Posterior vena cava (tissue), 2 donors: ENCODE measurements at regions not wholly inside any gene's neighbourhood (a gene's known extent, or its start where the extent isn't known, plus 50 kb on each side); places are given as distances from the start of the nearest gene placed in this dataset.
"Not testable (repeated sequence)": the region's sequence is repeated elsewhere in the genome, so short reads cannot be mapped to it uniquely, and the experiment has no call there.

ENCODE experiments used
- DNase-seq: peaks from one replicate; pipeline ENCODE4 v3.0.0-alpha.2; 2020; ENCODE audit warnings: low spot score
- intact Hi-C, 2 donors: fragments of 100-400 bp; cut with DNase I; formaldehyde crosslinking; loops; one replicate each; pipeline versions ENCODE4 v1.14.1 to v1.14.2; 2022 to 2023
- donor health status: DM: yes; HTN: yes; CAD: no.
- donor health status: DM: yes; HTN: yes; CAD: no.

DNA sequence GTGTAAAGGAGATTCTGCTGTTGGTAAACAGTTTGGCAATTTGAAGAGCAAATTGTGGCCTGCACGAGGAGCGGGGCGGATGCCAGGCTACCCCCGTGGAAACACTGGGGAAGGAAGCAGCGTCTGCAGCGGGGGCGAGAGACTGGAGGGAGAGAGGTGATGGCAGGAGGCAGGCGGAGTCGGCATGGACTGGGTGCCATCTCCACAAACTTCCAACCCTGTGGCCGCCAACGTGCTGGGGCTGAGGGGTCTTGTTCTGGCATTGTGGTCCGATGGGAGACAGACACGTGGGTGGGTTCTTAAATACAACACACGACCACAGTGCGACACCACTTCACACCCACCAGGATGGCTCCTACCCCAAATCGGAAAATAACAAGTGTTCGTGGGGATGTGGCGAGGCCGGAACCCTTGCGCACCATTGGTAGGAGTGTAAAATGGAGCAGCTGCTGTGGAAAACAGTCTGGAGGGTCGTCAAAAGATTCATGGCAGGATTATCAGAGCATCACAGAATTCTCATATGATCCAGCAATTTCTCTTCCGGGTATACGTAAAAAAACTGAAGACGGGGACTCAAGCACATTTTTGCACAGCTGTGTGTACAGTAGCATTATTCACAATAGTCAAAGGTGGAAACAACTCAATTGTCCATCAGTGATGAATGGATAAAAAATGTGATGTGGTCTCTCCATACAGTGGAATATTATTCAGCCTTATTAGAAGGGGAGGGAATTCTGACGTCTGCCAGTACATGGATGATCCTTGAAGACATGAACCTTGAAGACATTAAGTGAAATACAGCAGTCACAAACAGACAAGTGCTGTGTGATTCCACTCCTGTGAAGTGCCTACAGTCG, 82.4 kb upstream of the HPCAL1 start:
- intact Hi-C loops = no loop called here
- DNase-seq = peak; percentile 45

DNA sequence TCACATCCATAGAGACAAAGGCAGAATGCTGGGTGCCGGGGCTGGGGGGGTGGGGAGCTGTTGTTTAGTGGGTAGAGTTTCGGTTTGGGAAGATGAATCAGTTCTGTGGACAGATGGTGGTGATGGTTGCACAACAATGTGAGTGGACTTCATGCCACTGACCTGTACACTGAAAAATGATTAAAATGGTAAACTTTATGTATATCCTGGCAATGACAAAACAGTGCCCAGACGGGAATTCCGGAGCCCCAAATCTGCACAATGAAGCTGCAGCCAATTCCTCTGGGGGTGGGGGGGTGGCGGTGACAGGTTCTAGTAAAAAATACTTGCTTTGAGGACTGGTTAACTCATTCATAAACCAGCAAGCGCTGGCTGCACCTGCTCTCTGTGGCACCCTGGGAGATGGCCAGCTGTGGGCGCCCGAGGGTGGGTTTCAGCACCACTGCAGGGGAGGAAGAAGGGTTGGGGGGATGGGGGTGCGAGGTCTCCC, 81.8 kb upstream of the HPCAL1 start:
- intact Hi-C loops = no loop called here

GRCh38 chr2:10221443-10221842, 81.3 kb upstream of the HPCAL1 start:
- peak; percentile 60 for DNase-seq
- intact Hi-C loops = no loop called here

More for the DNA sequence above, 81.8 kb upstream of the HPCAL1 start:
- peak; percentile 64 for DNase-seq

DNA sequence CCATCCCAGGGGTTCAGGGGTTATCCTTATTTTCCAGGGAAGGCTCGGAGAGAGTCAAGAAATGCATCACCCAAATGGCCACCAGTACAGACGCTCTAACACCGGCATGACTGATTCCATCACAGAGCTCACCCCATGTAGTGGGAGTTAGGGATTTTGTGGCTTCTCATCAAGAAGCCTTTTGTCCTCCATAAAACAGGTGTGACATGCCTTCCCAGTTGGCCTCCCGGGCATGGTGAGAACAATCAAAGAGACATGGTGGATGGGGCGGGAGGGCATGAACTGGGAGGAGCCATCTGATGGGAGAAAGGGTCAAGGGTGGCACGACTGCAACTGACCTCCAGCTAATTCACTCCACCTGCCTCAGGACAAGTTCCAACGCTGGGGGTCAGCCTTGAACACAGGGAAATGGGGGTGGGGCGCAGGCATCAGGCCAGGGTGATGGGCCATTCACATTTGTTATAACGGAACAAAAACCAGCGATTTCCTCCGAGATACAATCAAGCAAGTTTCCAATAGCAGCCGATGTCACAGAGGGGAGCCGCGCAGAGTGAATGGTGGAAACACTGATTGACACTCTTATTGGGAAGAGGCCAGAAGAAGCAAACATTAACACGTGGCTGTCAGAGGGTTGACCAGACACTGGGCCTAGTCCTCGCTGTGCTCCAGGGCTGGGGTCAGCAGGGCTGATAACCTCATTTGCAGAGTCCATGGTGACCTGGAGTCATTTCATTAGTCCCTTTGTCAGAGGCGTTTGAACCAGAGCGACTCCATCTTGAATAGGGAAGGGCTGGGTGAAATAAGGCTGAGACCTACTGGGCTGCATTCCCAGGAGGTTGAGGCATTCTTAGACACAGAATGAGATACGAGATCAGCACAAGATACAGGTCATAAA, 80.5 kb upstream of the HPCAL1 start:
- intact Hi-C loops = no loop called here
- peak; percentile 55 for DNase-seq

- DNase-seq = peak; percentile 67
- intact Hi-C loops = no loop called here
Measured at GRCh38 chr2:10223471-10223870, 79.2 kb upstream of the HPCAL1 start.

- DNase-seq = peak; percentile 44
- intact Hi-C loops = no loop called here
Measured at GRCh38 chr2:10223932-10224720, 78.6 kb upstream of the HPCAL1 start.

DNA sequence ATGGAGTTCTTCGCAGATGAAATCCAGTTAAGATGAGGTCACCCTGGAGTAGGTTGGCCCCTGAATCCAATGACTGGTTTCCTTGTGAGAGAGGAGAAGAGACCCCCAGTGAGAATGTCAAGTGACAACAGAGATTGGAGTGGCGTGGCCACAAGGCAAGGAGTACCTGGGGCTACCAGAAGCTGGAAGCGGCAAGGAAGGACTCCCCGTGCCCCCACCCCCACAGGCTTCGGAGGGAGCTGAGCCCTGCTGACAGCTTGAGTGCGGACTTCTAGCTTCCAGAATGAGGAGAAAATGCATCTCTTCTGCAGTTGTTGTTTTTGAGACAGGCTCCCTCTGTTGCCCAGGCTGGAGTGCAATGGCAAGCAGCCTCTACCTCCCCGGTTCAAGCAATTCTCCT, 78.0 kb upstream of the HPCAL1 start:
- intact Hi-C loops = no loop called here
- peak; percentile 53 for DNase-seq

- intact Hi-C loops = no loop called here
- DNase-seq = peak; percentile 66
Measured at GRCh38 chr2:10225291-10226037, 77.2 kb upstream of the HPCAL1 start.

- peak; percentile 62 for DNase-seq
- intact Hi-C loops = no loop called here
Measured at GRCh38 chr2:10226038-10226724, 76.5 kb upstream of the HPCAL1 start.

GRCh38 chr2:10228611-10229365, 73.9 kb upstream of the HPCAL1 start:
- intact Hi-C loops = no loop called here
- DNase-seq = peak; percentile 66

DNA sequence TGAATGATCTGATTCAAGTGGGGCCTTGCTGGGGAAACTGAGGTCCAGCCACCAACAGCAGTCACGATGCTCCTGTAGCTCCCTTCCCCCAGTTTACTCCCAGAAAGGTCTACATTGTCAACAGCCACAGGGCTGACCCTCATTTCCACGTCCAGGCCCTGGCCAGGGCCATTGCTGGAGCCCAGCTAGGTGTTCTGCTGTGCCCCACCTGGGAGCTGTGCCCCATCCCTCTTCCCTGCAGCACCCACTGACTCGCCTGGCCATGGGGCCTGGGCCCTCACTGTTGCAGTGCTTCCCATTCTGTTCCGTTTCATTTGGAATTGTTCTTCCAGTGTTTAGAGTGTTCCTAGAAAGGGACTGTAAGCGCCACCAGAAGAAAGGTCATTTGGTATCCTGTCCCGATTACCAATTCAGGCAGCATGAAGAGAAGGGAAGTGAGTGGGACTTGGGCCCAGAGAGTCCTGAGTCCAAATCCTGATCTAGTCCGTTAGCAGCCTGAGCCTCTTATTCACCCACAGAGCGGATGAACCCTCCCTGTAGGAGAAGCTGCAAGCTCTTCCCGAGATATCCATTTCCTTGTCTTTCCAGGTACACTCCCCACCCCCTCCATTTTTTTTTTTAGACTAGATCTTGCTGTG, 73.1 kb upstream of the HPCAL1 start:
- DNase-seq = peak; percentile 25
- intact Hi-C loops = no loop called here

GRCh38 chr2:10230499-10230898, 72.2 kb upstream of the HPCAL1 start:
- intact Hi-C loops = no loop called here
- no peak for DNase-seq

GRCh38 chr2:10230921-10231320, 71.8 kb upstream of the HPCAL1 start:
- intact Hi-C loops = not testable (repeated sequence)
- DNase-seq = peak; percentile 43

- intact Hi-C loops = no loop called here
- peak; percentile 60 for DNase-seq
Measured at GRCh38 chr2:10231551-10232085, 71.1 kb upstream of the HPCAL1 start.

GRCh38 chr2:10232096-10232815, 70.4 kb upstream of the HPCAL1 start:
- intact Hi-C loops = no loop called here
- DNase-seq = peak; percentile 41
